Stomach (tissue), 4 donors: ENCODE measurements at regions not wholly inside any gene's neighbourhood (a gene's known extent, or its start where the extent isn't known, plus 50 kb on each side); places are given as distances from the start of the nearest gene placed in this dataset.

Source experiments
- CTCF ChIP-seq, 7 experiments: fragments of 450-650 bp in 4 of 7; fragments of 200-600 bp in 3 of 7; sonication (generic) in 3 of 7; IDR thresholded peaks; one replicate each; pipeline ENCODE4 v1.5.1; 2016 to 2019; ENCODE audit warnings: antibody characterized with exemption in 7 of 7, control low read depth in 2 of 7, mild to moderate bottlenecking in 1 of 7
- EP300 ChIP-seq: sonication (generic); formaldehyde crosslinking; IDR thresholded peaks from one replicate; pipeline ENCODE4 v1.6.1; 2017; ENCODE audit warnings: antibody characterized with exemption
- POLR2A ChIP-seq, 4 donors: fragments of 450-650 bp; IDR thresholded peaks; one replicate each; pipeline ENCODE4 v1.6.1; 2016; ENCODE audit warnings: antibody characterized with exemption in 4 of 4, control low read depth in 2 of 4, mild to moderate bottlenecking in 1 of 4, moderate library complexity in 1 of 4
- POLR2AphosphoS5 ChIP-seq, 3 donors: sonication (generic); formaldehyde crosslinking; IDR thresholded peaks; one replicate each; pipeline ENCODE4 v1.6.1; 2016; ENCODE audit warnings: antibody characterized with exemption in 3 of 3

DNA sequence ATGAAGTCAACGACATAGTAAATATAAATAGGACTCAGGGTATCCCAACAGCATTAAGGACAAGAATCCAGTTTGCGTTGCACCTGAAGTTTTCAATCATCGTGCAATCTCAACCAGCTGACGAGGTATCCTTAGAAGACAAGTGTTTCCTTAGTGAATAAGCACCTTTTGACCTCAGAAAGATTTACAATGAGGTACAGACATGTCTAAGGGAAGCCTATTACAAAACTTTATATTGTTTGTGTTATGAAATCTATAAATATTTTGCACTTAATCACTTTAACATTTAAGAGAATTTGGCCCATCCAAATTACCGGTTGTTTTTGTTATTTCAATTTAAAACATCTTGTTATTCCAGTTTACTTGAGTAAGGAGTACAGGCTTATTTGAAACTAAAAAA is 64.9 kb upstream of the PRICKLE2 start:
- TF ChIP-seq CTCF (IDR thresholded peaks at IDR 0.05) = no peak
- no peak for TF ChIP-seq POLR2AphosphoS5 (IDR thresholded peaks at IDR 0.05)
- TF ChIP-seq EP300 = no peak
- no peak for TF ChIP-seq POLR2A (IDR thresholded peaks at IDR 0.05)
